Stimulated activated CD4-positive, alpha-beta T cell treated with anti-CD3 and anti-CD28 coated beads, TNF-alpha, amount 100 ng/mL, for 24 hours (primary cell): ENCODE measurements at regions not wholly inside any gene's neighbourhood (a gene's known extent, or its start where the extent isn't known, plus 50 kb on each side); places are given as distances from the start of the nearest gene placed in this dataset.
"Not testable (repeated sequence)": the region's sequence is repeated elsewhere in the genome, so short reads cannot be mapped to it uniquely, and the experiment has no call there.

Experiments used
- DNase-seq, 3 experiments: peaks; one replicate each; pipeline ENCODE4 v3.0.0-alpha.2; 2020; ENCODE audit warnings: low read depth in 3 of 3

DNA sequence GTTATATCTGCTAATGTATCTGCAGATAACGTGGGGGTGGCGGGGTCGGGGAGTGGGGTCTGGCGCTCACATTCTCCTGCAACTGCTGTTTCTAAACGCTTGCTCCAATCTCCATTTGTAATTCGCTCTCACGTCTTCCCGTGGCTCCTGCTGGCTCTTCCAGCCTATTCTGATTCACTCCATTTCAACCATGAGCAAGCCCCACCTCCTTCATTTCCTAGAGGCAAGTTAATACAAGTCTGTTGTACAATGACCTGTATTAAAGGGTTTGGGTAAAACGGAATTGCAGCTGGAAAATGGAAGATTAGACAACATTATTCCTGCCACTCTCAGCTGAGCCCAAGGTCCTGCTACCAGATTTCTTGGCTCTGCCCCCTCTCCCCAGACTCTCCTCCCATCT lies 132.3 kb downstream of the CSNK2A3 start:
- DNase-seq: no peak

DNA sequence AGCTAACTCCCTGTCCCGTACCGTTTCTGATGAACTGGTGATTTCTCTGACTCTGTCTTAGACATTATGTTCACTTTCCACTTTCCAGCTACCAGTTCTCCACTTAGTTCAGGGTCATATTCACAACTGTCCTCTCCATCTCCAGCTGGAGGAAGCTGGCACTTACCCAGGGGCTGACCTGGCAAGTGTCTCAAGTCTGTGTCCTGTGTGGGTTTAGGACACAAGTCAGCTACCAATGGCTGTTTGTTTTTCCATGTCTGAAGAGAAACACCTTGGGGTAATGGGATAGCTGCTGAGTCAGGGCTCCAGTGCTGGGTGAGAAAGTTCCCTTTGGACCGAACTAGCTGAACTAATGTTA lies 134.4 kb downstream of the CSNK2A3 start:
- DNase-seq: no peak

DNA sequence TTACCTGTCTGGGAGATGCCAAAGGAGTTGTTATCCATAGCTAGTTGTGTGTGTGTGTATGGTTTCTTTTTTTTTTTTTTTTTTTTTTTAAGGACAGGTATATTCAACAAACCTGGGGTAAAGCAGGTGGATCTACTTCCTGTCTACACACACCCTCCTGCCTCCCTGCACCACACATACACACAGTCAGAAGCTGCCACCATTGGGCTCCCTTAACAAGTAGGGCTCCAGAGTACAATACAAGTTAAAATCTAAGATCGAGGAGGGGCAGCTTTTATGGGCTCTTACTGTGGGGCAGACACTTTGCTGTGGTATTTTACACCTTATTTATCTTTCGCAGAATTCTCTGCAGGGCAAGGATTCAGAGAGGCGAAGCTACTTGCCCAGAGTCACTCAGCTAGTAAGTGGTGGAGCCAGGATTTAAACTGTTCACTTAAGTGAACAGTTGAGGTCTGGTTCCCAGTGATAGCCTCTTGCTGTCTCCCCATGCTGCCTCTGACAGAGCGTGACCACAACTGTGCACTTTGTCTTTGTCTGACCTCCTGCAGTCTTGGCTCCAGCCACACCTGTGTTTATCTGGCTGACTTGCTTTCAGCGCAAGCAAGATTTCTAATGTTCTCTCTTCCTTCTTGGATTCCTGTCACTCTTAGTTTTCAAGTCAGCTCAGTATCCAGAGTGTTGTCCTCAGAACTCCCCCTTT lies 135.0 kb downstream of the CSNK2A3 start:
- no peak for DNase-seq

DNA sequence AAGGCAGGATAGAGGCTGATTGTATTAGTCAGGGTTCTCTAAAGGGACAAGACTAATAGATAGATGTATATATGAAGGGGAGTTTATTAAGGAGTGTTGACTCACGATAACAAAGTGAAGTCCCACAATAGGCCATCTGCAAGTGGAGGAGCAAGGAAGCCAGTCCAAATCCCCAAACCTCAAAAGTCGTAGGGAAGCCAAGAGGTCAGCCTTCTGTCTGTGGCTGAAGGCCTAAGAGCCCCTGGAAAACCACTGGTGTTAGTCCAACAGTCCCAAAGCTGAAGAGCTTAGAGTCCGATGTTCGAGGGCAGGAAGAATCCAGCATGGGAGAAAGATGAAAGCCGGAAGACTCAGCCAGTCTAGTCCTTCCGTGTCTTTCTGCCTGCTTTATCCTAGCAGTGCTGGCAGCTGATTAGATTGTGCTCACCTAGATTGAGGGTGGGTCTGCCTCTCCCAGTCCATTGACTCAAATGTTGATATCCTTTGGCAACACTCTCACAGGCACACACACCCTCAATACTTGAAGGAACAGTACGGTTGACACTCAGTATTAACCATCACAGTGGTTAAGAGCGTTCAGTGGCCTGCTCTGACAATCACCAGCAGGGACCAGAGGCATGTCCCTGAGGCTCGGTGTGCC lies 135.6 kb downstream of the CSNK2A3 start:
- no peak for DNase-seq

DNA sequence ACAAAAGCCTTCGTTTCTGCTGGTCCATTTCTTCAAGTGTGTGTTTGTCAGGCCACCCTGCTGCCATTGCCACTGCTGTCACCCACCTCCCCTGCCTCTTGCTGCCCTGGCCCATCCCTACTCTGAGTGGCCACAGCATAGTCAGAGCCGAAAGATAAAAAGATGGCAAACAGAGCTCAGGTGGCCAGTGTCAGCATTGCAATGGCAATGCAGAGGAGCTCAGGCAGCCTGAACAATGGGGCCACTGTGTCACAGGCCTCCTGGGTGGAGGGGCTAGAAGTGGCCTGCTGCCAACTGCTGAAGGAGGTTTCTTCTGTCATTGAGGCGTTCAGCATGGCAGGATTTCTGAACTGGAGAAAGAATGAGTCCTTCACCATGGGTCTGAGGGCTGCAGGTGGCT lies 137.1 kb downstream of the CSNK2A3 start:
- DNase-seq: no peak

DNA sequence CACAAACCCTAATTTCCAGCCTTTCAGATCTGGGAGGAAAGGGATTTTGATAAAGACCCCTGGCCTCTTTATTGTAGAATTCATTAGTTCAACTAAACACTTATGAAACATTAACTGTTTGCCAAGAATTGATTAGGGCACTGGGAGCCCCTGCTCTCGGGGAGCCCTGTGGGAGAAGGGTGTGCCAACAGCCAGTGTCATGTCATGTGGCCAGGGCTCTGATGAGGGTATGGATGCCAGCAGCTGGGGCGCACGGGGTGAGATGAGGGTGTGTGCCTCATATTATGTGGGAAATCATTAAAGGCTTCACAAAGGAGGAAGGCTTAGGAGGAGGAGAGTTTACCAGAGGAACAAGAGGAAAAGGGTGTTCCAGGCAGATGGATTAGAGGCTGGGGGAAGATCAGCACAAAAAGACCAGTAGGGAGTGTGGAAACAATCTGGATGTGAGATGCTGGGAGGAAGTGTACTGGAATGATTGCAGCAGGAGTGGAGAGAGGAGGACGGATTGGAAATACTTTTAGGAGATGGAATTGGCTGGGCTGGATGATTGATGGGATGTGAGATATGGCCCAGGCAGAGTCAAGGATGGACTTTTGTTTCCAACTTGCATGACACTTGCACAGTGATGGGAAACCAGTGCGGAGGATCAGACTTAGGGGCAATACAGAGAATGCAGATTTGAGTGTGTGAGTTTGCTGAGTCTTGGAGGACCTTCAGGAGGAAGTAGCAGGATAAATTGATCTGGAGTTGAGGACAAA lies 137.8 kb downstream of the CSNK2A3 start:
- DNase-seq: no peak

DNA sequence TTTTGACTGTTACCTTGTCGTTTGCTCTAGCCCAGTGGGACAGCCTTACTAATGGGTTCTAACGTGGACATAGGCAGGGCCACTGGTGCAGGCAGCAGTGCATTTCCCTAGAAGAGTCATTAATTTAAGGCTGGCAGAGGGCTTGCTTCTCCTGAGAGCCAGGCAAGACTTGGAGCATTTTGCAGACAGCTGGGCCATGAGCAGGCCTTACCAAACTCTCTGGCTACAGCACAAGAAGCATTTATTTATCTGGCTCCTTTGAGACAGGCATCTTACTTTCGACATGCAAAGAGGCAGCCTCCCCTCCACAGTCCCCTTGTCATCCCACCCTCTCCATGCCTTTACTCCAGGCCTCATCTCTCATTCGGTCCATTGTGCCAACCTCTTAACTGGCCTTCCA lies 139.9 kb downstream of the CSNK2A3 start:
- no peak for DNase-seq

DNA sequence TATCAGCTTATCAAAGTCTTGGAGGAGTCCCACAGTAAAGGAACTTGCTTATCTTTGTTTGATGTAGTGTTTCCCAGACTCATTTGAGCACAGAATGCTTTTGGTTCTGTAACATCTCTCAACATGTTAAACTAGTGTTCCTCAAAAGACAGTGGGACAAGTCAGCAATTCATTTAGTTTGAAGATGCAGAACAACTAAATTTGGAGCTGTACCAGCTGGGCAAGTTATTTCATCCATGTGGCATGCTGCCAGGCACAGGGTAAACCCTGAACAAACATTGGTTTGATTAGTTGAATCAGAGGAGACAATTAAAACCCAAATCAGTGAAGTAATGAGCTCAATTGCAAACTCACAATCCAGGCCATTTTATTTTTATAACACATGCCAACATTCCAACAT lies 141.2 kb downstream of the CSNK2A3 start:
- no peak for DNase-seq

DNA sequence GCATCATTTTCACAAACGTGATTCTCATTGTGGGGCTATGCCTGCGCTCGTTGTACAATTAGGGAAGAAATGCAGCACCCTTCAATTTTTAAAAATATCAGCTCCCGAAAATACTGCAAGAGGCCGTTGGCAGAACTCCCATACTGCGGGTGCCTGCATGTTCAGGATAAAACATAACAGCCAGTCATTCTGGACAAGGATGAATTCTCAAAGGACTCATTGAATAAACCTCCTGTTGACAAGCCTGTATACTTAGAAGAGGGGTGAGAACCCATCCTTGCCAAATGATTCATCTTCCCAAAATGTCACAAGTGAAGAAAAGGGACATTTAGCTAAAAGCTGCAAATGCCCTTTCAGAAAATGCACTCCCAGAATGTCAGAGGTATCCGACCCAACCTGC lies 141.9 kb downstream of the CSNK2A3 start:
- no peak for DNase-seq

DNA sequence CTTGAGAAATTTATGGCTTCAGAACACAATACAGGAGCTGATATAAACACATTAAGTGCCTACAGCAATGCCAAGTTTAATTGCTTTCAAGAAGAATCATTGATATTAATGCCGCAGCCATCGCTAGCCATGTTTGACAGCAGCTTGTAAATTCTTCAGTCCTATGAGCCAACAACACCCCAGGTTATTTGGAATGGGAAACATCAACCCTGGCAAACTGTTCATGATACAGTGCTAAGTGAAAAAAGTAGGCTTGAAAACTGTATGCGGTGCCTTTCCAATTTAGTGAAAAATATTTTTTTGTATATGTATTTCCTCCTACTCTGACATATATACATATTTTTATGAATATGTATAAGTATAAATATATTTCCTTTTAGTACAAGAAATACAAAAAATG lies 142.6 kb downstream of the CSNK2A3 start:
- no peak for DNase-seq

DNA sequence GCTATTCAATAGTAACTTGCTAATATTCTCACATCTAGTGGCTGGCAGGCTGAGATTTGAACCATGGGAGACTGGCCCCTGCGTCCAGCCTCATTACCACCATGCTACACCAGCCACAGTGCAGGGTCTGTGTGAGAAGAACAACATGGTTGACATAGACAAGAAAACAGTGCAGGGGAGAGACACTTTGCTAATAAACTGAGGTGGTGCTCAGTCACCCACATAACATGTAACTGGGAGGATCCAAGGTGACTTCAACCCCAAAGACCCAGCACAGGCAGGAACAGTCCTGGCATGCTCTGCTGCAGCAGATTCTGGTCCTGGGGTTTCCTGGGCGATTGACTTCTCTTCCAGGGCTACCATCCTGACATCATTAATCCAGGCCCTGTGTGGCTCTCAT lies 143.1 kb downstream of the CSNK2A3 start:
- DNase-seq: no peak

DNA sequence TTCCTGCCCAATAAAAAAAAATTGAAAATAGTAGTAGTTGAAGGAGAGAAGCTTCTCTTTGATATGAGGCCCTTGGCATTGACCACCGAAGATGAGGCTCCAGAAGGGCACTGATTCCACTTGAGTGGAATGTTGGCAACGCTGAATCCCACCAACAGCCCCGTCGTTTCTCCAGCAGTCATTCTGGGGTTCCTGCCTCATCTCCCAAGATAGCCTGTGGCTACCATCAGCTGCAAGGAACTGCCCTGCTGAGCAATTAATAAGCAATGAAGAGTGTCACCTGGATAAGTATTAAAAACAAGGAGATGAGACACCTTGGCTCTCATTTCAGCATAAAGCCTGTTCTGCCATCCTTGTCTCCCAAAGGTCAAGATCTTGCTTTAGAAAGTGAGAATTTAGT lies 144.1 kb downstream of the CSNK2A3 start:
- no peak for DNase-seq

DNA sequence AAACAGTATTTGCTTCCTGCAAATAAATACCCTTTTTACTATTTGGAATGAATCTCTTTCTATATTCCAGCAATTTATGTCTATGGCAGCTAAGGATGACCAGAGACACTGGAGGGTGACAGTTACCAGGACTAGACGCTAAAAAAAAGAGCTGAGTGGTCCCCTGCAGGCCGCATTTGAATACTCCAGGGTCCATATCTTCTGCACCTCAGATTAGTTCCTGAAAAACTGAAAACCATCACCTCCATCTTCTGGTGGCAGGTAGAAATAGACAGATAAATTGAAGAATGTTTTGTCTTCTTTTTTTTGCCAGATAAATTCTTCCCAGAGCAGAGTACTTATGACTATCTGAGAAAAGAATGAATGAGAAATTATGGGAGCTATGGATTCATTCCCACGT lies 145.6 kb downstream of the CSNK2A3 start:
- no peak for DNase-seq

DNA sequence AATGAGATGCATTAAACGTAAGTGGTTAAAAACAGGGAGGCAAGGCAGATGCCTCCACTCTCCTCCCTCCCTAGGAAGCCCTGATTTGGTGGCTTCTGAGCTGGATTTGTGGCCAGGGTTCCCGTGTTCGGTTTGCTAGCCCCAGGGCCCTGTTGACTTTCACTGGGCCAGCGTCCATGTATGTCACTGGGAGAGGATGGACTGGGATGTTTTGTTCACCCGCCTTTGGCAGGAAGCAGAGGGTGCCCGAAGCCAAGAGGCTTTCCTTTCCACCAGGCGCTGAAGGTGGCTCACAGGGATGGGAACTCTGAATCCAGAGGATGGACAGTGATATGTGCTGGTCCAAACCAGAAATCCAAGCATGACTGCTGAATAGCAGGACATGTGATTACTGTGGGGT lies 146.6 kb downstream of the CSNK2A3 start:
- DNase-seq: no peak

DNA sequence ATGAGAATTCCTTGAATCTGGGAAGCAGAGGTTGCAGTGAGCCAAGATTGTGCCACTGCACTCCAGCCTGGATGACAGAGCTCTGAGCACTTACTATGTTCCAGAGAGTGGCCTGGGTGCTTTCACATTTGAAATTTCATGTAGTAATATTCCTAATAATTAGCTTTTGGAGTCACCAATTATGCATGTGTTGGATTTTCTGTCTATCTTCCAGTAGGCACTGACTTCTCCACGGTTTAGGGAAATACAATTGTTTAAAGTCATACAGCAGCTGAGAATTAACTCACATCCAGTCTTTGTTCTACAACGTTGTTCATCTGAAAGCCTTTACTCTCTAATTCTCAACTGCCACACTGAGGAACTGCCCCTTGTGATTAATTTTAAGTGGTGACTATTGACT lies 150.2 kb downstream of the CSNK2A3 start:
- DNase-seq: no peak

DNA sequence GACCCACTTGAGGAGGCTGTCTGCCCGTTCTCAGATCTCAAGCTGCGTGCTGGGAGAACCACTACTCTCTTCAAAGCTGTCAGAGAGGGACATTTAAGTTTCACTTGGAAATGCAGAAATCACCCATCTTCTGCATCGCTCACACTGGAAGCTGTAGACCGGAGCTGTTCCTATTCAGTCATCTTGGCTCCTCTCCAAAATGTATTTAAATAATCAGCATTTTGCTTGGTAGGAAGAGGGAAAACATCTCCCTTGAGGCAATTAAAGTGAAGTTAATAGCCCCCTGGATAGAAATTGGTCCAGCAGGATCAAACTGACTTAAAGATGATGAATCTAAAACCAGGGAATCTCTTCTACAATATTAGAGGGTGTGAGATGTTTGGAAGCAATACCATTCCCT lies 151.7 kb downstream of the CSNK2A3 start:
- not testable (repeated sequence) for DNase-seq

DNA sequence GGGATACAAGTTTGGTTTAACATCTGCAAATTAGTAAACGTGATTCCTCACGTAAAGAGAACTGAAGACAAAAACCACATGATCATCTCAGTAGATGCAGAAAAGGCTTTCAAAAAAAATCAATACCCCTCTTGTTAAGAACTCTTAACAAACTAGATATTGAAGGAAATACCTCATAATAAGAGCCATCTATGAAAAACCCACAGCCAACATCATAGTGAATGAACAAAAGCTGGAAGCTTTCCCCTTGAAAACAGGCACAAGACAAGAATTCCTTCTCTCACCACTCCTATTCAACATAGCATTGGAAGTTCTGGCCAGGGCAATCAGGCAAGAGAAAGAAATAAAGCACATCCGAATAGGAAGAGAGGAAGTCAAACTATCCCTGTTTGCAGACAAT lies 160.5 kb downstream of the CSNK2A3 start:
- no peak for DNase-seq

DNA sequence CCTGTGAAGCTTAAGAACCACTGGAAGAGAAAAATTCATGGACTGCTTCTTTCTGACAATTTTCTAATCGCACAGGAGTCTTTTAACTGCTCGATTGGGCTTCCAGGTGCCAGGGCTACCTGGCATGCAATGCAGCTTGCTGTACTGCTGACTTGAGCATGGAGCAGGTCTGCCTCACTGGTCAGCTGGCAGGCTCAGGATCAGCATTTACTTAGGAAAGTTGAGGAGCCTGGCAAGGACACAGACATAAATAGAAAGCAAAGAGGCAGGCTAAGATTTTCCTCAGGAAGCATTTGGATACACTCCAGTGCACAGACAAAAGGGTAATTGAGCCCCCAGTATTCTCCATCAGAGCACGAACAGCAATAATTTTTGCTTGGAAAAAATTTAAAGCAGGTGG lies 163.5 kb downstream of the CSNK2A3 start:
- no peak for DNase-seq

DNA sequence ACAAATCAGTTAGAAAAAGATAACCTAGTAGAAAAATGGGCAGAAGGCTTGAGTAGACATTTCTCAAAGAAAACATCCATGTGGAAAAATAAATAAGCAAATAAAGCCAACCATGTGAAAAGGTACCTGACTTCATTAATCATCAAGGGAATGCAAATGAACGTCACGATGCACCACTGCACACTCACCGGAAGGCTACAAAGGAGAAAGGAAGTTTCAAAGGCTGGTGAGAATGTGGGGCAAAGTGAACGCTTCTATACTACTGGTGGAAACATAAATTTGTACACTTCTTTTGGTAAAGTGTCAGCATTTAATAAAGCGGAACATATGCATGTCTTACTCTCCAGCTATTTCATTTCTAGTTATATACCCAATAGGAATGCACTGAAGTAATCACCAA lies 166.8 kb downstream of the CSNK2A3 start:
- DNase-seq: no peak

DNA sequence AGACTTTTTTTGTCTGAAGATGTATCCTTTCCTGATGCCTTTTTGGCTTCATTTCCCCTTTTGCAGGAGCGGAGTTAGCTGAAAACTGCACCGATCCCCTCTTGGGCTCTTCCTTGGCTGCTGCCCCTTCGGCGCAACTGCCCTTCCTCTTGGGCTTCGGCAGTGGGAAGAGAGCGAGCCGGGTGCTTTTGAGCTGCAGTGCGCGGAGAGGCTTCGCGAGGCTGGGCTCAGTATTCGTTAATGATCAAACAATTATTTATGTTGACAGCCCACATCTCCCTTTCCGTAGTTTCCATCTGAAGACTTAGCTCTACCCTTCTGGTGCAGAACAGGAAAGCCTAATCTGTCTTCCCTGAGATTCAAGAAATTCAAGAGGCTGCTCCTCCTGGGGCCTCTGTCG lies 170.8 kb downstream of the CSNK2A3 start:
- DNase-seq: no peak

DNA sequence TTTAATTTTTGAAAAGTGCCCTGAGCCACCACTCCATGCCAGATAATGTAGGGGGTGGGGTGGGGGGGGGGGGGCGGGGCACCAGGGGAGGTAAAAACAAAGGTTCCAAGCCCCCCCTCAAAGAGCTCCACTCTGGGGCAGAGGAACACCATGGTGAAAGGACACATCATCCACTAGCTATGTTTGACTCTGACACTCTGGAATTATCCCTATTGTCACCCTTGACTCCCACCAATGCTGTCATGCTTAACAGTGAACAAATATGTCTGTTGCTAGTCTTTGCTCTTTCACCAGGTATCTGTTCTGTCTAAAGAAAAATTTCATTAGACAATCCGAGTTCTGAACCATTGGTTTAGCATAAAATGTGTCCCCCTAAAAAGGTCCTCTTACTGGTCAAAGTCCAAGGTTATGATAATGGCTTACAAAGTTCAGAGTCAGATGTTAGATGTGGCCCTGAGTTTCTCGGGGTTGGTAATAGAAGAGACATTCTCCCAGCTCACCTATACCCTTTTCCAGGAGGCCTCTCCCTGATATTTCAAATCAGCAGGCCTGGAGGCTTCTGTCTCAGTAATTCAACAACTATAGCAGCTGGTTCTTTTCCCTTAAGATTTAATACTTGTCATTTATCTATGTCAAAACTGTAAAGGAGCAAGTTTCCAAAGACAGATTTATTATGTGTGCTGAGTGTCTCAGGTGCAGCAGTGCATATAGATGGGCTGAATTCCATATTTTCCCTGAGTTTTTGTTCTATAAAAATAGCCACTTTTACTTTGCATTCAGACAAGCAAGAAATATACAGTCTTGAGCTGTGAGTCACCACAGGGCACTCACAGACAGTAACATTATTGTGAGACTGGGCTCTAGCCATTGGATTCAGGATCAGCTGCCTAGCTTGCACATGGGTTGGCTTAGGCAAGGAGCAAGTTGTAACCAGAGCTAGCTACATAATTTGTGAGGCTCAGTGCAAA lies 174.1 kb downstream of the CSNK2A3 start:
- DNase-seq: no peak

DNA sequence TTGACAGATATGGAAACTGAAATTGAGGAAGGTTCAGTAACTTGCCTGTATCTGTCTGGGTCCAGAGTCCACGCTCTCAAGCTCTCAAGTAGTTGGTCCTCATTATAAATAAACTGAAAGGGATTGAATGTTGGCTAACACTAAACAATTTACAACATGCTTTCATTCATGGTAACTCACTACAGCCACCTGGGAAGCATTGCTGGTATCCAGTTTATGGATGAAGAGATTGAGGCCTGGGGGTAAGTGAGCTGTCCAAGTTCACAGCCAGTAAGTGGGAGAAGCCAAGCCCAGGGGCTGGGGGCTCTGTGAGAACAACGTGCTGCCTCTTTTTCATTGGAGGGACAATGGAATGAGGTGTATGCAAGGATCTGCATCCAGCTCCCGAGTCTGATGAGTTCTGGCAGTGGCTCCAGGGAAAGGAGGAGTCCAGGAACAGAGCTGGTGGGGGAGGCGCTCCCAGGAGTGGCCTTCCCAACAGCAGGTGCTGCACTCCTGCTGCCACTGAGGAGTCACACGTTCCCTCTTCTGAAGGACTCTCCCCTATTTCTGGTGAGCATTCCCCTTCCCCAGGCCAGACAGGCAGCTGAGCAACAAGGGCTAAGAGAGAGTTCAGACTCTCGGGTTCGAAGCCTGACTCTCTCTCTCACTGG lies 175.8 kb downstream of the CSNK2A3 start:
- no peak for DNase-seq
